ENCODE measurements at regions not wholly inside any gene's neighbourhood (a gene's known extent, or its start where the extent isn't known, plus 50 kb on each side); places are given as distances from the start of the nearest gene placed in this dataset.
"Not testable (repeated sequence)": the region's sequence is repeated elsewhere in the genome, so short reads cannot be mapped to it uniquely, and the experiment has no call there.

GRCh38 chr12:92059960-92060359 lies 85.7 kb downstream of the BTG1 start:
- Histone ChIP-seq H3K79me2 (ENCODE audit: insufficient read depth, low read length) (no peaks in the 10 kb centered on the region), H3K36me3 (ENCODE audit: insufficient read depth, low read length) (no peaks in the 10 kb centered on the region), H3K9me3 (ENCODE audit: insufficient read depth, low read length, severe bottlenecking) (no peaks in the 10 kb centered on the region), H3K9ac (ENCODE audit: low read depth, low read length) (no peak overlapping the region), H2AFZ (ENCODE audit: low read depth, low read length) (no peak overlapping the region), H3K27me3 (ENCODE audit: insufficient read depth, low read length, poor library complexity) (no peaks in the 10 kb centered on the region), H3K4me1 (ENCODE audit: insufficient read depth, low read length) (peaks cover 6% of the 10 kb centered on the region; the same call in 1 of the 2 replicates), H4K20me1 (ENCODE audit: insufficient read depth, low read length) (no peaks in the 10 kb centered on the region), H3K27ac (ENCODE audit: low read length) (no peak overlapping the region), H3K4me3 (ENCODE audit: low read depth in 1 of 2, low read length in 2 of 2) (no peak overlapping the region), H3K4me2 (ENCODE audit: insufficient read depth, low read length) (no peak overlapping the region)
- TF ChIP-seq CTCF (IDR thresholded peaks at IDR 0.05; ENCODE audit: borderline replicate concordance, extremely low read depth, low read length, poor library complexity, severe bottlenecking) (no peak), EZH2 (IDR thresholded peaks at IDR 0.05; ENCODE audit: borderline replicate concordance, low read depth, low read length, severe bottlenecking) (no peak)
- ATAC-seq (ENCODE audit: insufficient read depth, low read depth) (no peak), DNase-seq (no peak)

- Histone ChIP-seq H4K20me1 (ENCODE audit: insufficient read depth, low read length) (no peaks in the 10 kb centered on the region), H3K4me2 (ENCODE audit: insufficient read depth, low read length) (no peak overlapping the region), H3K4me1 (ENCODE audit: insufficient read depth, low read length) (peaks cover 6% of the 10 kb centered on the region; the same call in 1 of the 2 replicates), H2AFZ (ENCODE audit: low read depth, low read length) (no peak overlapping the region), H3K4me3 (ENCODE audit: low read depth in 1 of 2, low read length in 2 of 2) (no peak overlapping the region), H3K79me2 (ENCODE audit: insufficient read depth, low read length) (no peaks in the 10 kb centered on the region), H3K9me3 (ENCODE audit: insufficient read depth, low read length, severe bottlenecking) (no peaks in the 10 kb centered on the region), H3K9ac (ENCODE audit: low read depth, low read length) (no peak overlapping the region), H3K27me3 (ENCODE audit: insufficient read depth, low read length, poor library complexity) (no peaks in the 10 kb centered on the region), H3K36me3 (ENCODE audit: insufficient read depth, low read length) (no peaks in the 10 kb centered on the region), H3K27ac (ENCODE audit: low read length) (no peak overlapping the region)
- TF ChIP-seq EZH2 (IDR thresholded peaks at IDR 0.05; ENCODE audit: borderline replicate concordance, low read depth, low read length, severe bottlenecking), result no peak
- TF ChIP-seq CTCF (IDR thresholded peaks at IDR 0.05; ENCODE audit: borderline replicate concordance, extremely low read depth, low read length, poor library complexity, severe bottlenecking), result no peak
- DNase-seq, result no peak
- no peak; the same call in 2 of the 3 replicates for ATAC-seq (ENCODE audit: insufficient read depth, low read depth)
These were observed 87.0 kb downstream of the BTG1 start for GRCh38 chr12:92058664-92059063.

- not testable (repeated sequence) for H3K79me2 ChIP-seq (ENCODE audit: insufficient read depth, low read length); DNase-seq
These were observed 88.9 kb downstream of the BTG1 start for GRCh38 chr12:92056756-92057155.

GRCh38 chr12:92056290-92056689 lies 89.4 kb downstream of the BTG1 start:
- Histone ChIP-seq H3K79me2 (ENCODE audit: insufficient read depth, low read length) (no peaks in the 10 kb centered on the region), H3K4me3 (ENCODE audit: low read depth in 1 of 2, low read length in 2 of 2) (no peak overlapping the region), H3K9ac (ENCODE audit: low read depth, low read length) (no peak overlapping the region), H3K4me1 (ENCODE audit: insufficient read depth, low read length) (peaks cover 2% of the 10 kb centered on the region; the same call in 1 of the 2 replicates), H3K4me2 (ENCODE audit: insufficient read depth, low read length) (no peak overlapping the region), H3K27ac (ENCODE audit: low read length) (no peak overlapping the region), H3K9me3 (ENCODE audit: insufficient read depth, low read length, severe bottlenecking) (no peaks in the 10 kb centered on the region), H3K36me3 (ENCODE audit: insufficient read depth, low read length) (no peaks in the 10 kb centered on the region), H2AFZ (ENCODE audit: low read depth, low read length) (no peak overlapping the region), H4K20me1 (ENCODE audit: insufficient read depth, low read length) (no peaks in the 10 kb centered on the region), H3K27me3 (ENCODE audit: insufficient read depth, low read length, poor library complexity) (no peaks in the 10 kb centered on the region)
- DNase-seq (no peak), ATAC-seq (ENCODE audit: insufficient read depth, low read depth) (no peak)
- TF ChIP-seq EZH2 (IDR thresholded peaks at IDR 0.05; ENCODE audit: borderline replicate concordance, low read depth, low read length, severe bottlenecking), result no peak
- TF ChIP-seq CTCF (IDR thresholded peaks at IDR 0.05; ENCODE audit: borderline replicate concordance, extremely low read depth, low read length, poor library complexity, severe bottlenecking), result no peak

More at GRCh38 chr12:92056756-92057155, 88.9 kb downstream of the BTG1 start:
- H2AFZ ChIP-seq (ENCODE audit: low read depth, low read length); H4K20me1 ChIP-seq (ENCODE audit: insufficient read depth, low read length); H3K9me3 ChIP-seq (ENCODE audit: insufficient read depth, low read length, severe bottlenecking); H3K4me2 ChIP-seq (ENCODE audit: insufficient read depth, low read length); H3K27me3 ChIP-seq (ENCODE audit: insufficient read depth, low read length, poor library complexity); H3K36me3 ChIP-seq (ENCODE audit: insufficient read depth, low read length); H3K4me3 ChIP-seq (ENCODE audit: low read depth in 1 of 2, low read length in 2 of 2); H3K4me1 ChIP-seq (ENCODE audit: insufficient read depth, low read length); H3K9ac ChIP-seq (ENCODE audit: low read depth, low read length); H3K27ac ChIP-seq (ENCODE audit: low read length); ATAC-seq (ENCODE audit: insufficient read depth, low read depth): not testable (repeated sequence)
